ENCODE measurements at regions not wholly inside any gene's neighbourhood (a gene's known extent, or its start where the extent isn't known, plus 50 kb on each side); places are given as distances from the start of the nearest gene placed in this dataset.

- Mint-ChIP-seq H3K36me3 (no peaks in the 10 kb centered on the region), H3K27ac (no peak overlapping the region), H3K4me3 (no peak overlapping the region), H3K9me3 (no peaks in the 10 kb centered on the region), H3K27me3 (ENCODE audit: low read depth in 3 of 3) (peaks cover 0 to 1% (median 0%) of the 10 kb centered on the region in 3 donors), H3K4me1 (no peaks in the 10 kb centered on the region)
- no peaks in the 10 kb centered on the region for H4K20me1 ChIP-seq (ENCODE audit: insufficient read depth, low read length)
- no peak overlapping the region for H3K4me2 ChIP-seq (replicated peaks; ENCODE audit: extremely low read depth, low read length, poor library complexity, severe bottlenecking)
- no peaks in the 10 kb centered on the region for H3K27me3 ChIP-seq (ENCODE audit: control insufficient read depth in 2 of 2, insufficient read depth in 2 of 2, low read length in 2 of 2)
- no peak for TF ChIP-seq CTCF (IDR thresholded peaks at IDR 0.05)
- H3K9me3 ChIP-seq (replicated peaks in 1 of 2; ENCODE audit: control insufficient read depth in 1 of 2, insufficient read depth in 1 of 2, low read length in 2 of 2): no peaks in the 10 kb centered on the region
- no peak overlapping the region for H3K9ac ChIP-seq (ENCODE audit: insufficient read depth, low read length, poor library complexity, severe bottlenecking)
- H3K36me3 ChIP-seq (replicated peaks in 1 of 2; ENCODE audit: control insufficient read depth in 1 of 2, insufficient read depth in 2 of 2, low read length in 2 of 2): no peaks in the 10 kb centered on the region
- WGBS (ENCODE audit: insufficient coverage): no CpG with 5 or more reads among the region's 2 CpGs
- intact Hi-C loops (cut with micrococcal nuclease): no loop called here
- H3K4me3 ChIP-seq (replicated peaks in 1 of 3; ENCODE audit: low read depth in 2 of 3, low read length in 3 of 3): no peak overlapping the region
- no peaks in the 10 kb centered on the region for H3K4me1 ChIP-seq (ENCODE audit: control insufficient read depth in 1 of 2, insufficient read depth in 2 of 2, low read length in 2 of 2)
- H2AFZ ChIP-seq (ENCODE audit: insufficient read depth, low read depth, low read length, poor library complexity, severe bottlenecking): no peak overlapping the region
- no peak for DNase-seq
- H3K27ac ChIP-seq (ENCODE audit: low read depth in 1 of 2, low read length in 2 of 2): no peak overlapping the region
- H3K79me2 ChIP-seq (ENCODE audit: insufficient read depth, low read length): no peaks in the 10 kb centered on the region
Observed at GRCh38 chr2:76556018-76556417, 845.3 kb upstream of the GCFC2 start.

- no peak overlapping the region for H3K9ac ChIP-seq (ENCODE audit: insufficient read depth, low read length, poor library complexity, severe bottlenecking)
- no peaks in the 10 kb centered on the region for H3K4me1 ChIP-seq (ENCODE audit: control insufficient read depth in 1 of 2, insufficient read depth in 2 of 2, low read length in 2 of 2)
- no peak overlapping the region for H3K4me3 ChIP-seq (replicated peaks in 1 of 3; ENCODE audit: low read depth in 2 of 3, low read length in 3 of 3)
- H3K79me2 ChIP-seq (ENCODE audit: insufficient read depth, low read length): no peaks in the 10 kb centered on the region
- H2AFZ ChIP-seq (ENCODE audit: insufficient read depth, low read depth, low read length, poor library complexity, severe bottlenecking): no peak overlapping the region
- no peak overlapping the region for H3K27ac ChIP-seq (ENCODE audit: low read depth in 1 of 2, low read length in 2 of 2)
- no peaks in the 10 kb centered on the region for H3K27me3 ChIP-seq (ENCODE audit: control insufficient read depth in 2 of 2, insufficient read depth in 2 of 2, low read length in 2 of 2)
- WGBS (ENCODE audit: insufficient coverage): no CpG with 5 or more reads among the region's 1 CpG
- intact Hi-C loops (cut with micrococcal nuclease): no loop called here
- Mint-ChIP-seq H3K4me3 (no peak overlapping the region), H3K4me1 (no peaks in the 10 kb centered on the region), H3K36me3 (no peaks in the 10 kb centered on the region), H3K27ac (no peak overlapping the region), H3K9me3 (peaks cover 0 to 2% (median 0%) of the 10 kb centered on the region in 7 donors), H3K27me3 (ENCODE audit: low read depth in 3 of 3) (no peaks in the 10 kb centered on the region)
- H3K4me2 ChIP-seq (replicated peaks; ENCODE audit: extremely low read depth, low read length, poor library complexity, severe bottlenecking): no peak overlapping the region
- no peaks in the 10 kb centered on the region for H3K9me3 ChIP-seq (replicated peaks in 1 of 2; ENCODE audit: control insufficient read depth in 1 of 2, insufficient read depth in 1 of 2, low read length in 2 of 2)
- H4K20me1 ChIP-seq (ENCODE audit: insufficient read depth, low read length): no peaks in the 10 kb centered on the region
- TF ChIP-seq CTCF (IDR thresholded peaks at IDR 0.05): no peak
- no peak for DNase-seq
- H3K36me3 ChIP-seq (replicated peaks in 1 of 2; ENCODE audit: control insufficient read depth in 1 of 2, insufficient read depth in 2 of 2, low read length in 2 of 2): no peaks in the 10 kb centered on the region
Observed at GRCh38 chr2:76546207-76546606, 835.5 kb upstream of the GCFC2 start.
